Right cardiac atrium (tissue), 5 donors: ENCODE measurements at regions not wholly inside any gene's neighbourhood (a gene's known extent, or its start where the extent isn't known, plus 50 kb on each side); places are given as distances from the start of the nearest gene placed in this dataset.

Source experiments
- ATAC-seq, 2 donors: fragments of 200-7000 bp; cut with Tn5 transposase; one replicate each; pipeline versions ENCODE4 v1.8.0 to v1.9.1; 2020; ENCODE audit warnings: moderate library complexity in 2 of 2, mild to moderate bottlenecking in 1 of 2
- DNase-seq, 3 donors: peaks; one replicate each; pipeline ENCODE4 v3.0.0-alpha.2; 2020
- H3K27ac ChIP-seq: one replicate; pipeline ENCODE4 v1.5.1; 2013; ENCODE audit warnings: mild to moderate bottlenecking, low read length, control low read depth, moderate library complexity
- H3K27me3 ChIP-seq: one replicate; pipeline ENCODE4 v1.6.1; 2013; ENCODE audit not compliant: control insufficient read depth, insufficient read depth
- H3K4me1 ChIP-seq: one replicate; pipeline ENCODE4 v1.6.1; 2013; ENCODE audit warnings: low read length; ENCODE audit not compliant: control insufficient read depth, insufficient read depth
- H3K4me3 ChIP-seq: one replicate; pipeline ENCODE4 v1.5.1; 2013; ENCODE audit warnings: low read length, control low read depth
- H3K9me3 ChIP-seq: one replicate; pipeline ENCODE4 v1.6.1; 2013; ENCODE audit warnings: low read length; ENCODE audit not compliant: control insufficient read depth
- WGBS: extraction: QIAGEN DNeasy Blood & Tissue Kit; methylation state at CpG from one replicate; pipeline ENCODE4 v1.1.7; 2013; 5-methylcytosine and 5-hydroxymethylcytosine counted together
- intact Hi-C, 4 donors: fragments of 100-400 bp; cut with DNase I; formaldehyde crosslinking; loops; one replicate each; pipeline versions ENCODE4 v1.11.0 to v1.14.0; 2022 to 2023
- donor health status: healthy with polysubstance abuse.
- donor health status: DM: no; HTN: yes; CAD: no.
- donor health status: DM: no; HTN: no; CAD: no.
- donor health status: DM: no; HTN: yes; CAD: no; lungs with severe emphysema.
- donor health status: DM: yes; HTN: yes; CAD: no.

DNA sequence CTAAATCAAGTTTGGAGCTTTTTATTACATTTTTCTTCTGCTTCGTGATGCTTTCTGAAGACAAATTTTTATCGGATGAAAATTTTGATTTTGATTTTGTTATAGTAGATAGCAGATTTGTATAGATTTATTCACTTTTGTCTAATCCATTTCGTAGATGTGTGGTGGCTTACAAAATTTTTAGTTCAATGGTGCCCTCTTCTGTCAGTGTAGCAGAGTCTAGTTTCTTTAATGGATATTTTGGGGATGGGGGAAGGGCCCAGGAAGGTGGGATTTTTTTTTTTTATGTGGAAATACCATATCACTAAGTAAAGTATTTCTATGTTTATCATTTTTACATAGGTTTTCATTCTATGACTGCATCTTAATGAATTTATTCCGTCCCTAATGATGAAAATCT is 259.9 kb upstream of the TARS1 start:
- WGBS = 63% methylated on average over 4 of the region's 4 CpGs
- Histone ChIP-seq H3K4me1 (no peaks in the 10 kb centered on the region), H3K4me3 (no peak overlapping the region), H3K9me3 (no peaks in the 10 kb centered on the region), H3K27me3 (no peaks in the 10 kb centered on the region), H3K27ac (no peak overlapping the region)
- ATAC-seq (peak; percentile 48 to 59), DNase-seq (no peak)
- intact Hi-C loops = no loop called here

- intact Hi-C loops = no loop called here
- DNase-seq (no peak), ATAC-seq (no peak)
- Histone ChIP-seq H3K4me3 (no peak overlapping the region), H3K27ac (no peak overlapping the region), H3K9me3 (no peaks in the 10 kb centered on the region), H3K4me1 (no peaks in the 10 kb centered on the region), H3K27me3 (no peaks in the 10 kb centered on the region)
- 71% methylated on average over 4 of the region's 4 CpGs for WGBS
Measured at GRCh38 chr5:33182986-33183385, 257.8 kb upstream of the TARS1 start.

- 71% methylated on average over 2 of the region's 2 CpGs for WGBS
- no peak for DNase-seq
- no peak overlapping the region for H3K27ac ChIP-seq
- ATAC-seq = no peak
- H3K4me1 ChIP-seq = no peaks in the 10 kb centered on the region
- intact Hi-C loops = no loop called here
- no peaks in the 10 kb centered on the region for H3K9me3 ChIP-seq
- no peaks in the 10 kb centered on the region for H3K27me3 ChIP-seq
- H3K4me3 ChIP-seq = no peak overlapping the region
Measured at GRCh38 chr5:33184367-33184766, 256.4 kb upstream of the TARS1 start.

- 86% methylated on average over 4 of the region's 4 CpGs for WGBS
Measured at GRCh38 chr5:33188089-33188488, 252.7 kb upstream of the TARS1 start.

DNA sequence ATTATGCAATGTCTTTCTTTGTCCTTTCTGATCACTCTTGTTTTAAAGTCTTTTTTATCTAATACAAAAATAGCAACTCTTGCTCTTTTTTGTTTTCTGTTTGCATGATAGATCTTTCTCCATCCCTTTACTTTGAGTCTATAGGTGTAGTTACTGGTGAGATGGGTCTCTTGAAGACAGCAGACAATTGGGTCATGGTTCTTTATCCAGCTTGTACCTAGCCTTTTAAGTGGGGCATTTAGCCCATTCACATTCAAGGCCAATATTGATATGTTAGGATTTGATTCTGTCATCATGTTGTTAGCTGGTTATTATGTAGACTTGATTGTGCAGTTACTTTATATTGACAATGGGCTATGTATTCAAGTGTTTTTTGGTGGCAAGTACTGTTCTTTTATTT is 245.9 kb upstream of the TARS1 start:
- intact Hi-C loops = no loop called here

More at GRCh38 chr5:33188089-33188488, 252.7 kb upstream of the TARS1 start:
- DNase-seq (no peak), ATAC-seq (no peak)
- peaks cover 3% of the 10 kb centered on the region for H3K9me3 ChIP-seq
- no peak overlapping the region for H3K27ac ChIP-seq
- intact Hi-C loops = no loop called here
- no peaks in the 10 kb centered on the region for H3K4me1 ChIP-seq
- no peak overlapping the region for H3K4me3 ChIP-seq
- no peaks in the 10 kb centered on the region for H3K27me3 ChIP-seq

GRCh38 chr5:33195431-33196165 is 245.2 kb upstream of the TARS1 start:
- no peak for ATAC-seq
- intact Hi-C loops = no loop called here
- no peaks in the 10 kb centered on the region for H3K27me3 ChIP-seq
- H3K4me3 ChIP-seq = no peak overlapping the region
- H3K9me3 ChIP-seq = no peaks in the 10 kb centered on the region
- DNase-seq = no peak
- H3K4me1 ChIP-seq = no peaks in the 10 kb centered on the region
- 54% methylated on average over 3 of the region's 3 CpGs for WGBS
- H3K27ac ChIP-seq = no peak overlapping the region

More for the DNA sequence above, 245.9 kb upstream of the TARS1 start:
- ATAC-seq (no peak), DNase-seq (no peak)
- no peak overlapping the region for H3K4me3 ChIP-seq
- peaks cover 2% of the 10 kb centered on the region for H3K9me3 ChIP-seq
- H3K27ac ChIP-seq = no peak overlapping the region
- no peaks in the 10 kb centered on the region for H3K4me1 ChIP-seq
- H3K27me3 ChIP-seq = no peaks in the 10 kb centered on the region

GRCh38 chr5:33198836-33199235 is 241.9 kb upstream of the TARS1 start:
- DNase-seq (no peak), ATAC-seq (peak in 1 of 2 donors; percentile 36)
- Histone ChIP-seq H3K4me1 (no peaks in the 10 kb centered on the region), H3K9me3 (no peaks in the 10 kb centered on the region), H3K27me3 (no peaks in the 10 kb centered on the region), H3K27ac (no peak overlapping the region), H3K4me3 (no peak overlapping the region)
- 48% methylated on average over 4 of the region's 4 CpGs for WGBS
- intact Hi-C loops = no loop called here

GRCh38 chr5:33203931-33204330 is 236.8 kb upstream of the TARS1 start:
- intact Hi-C loops = no loop called here
- no peak overlapping the region for H3K4me3 ChIP-seq
- no peak for DNase-seq
- no peak for ATAC-seq
- H3K27me3 ChIP-seq = no peaks in the 10 kb centered on the region
- no peak overlapping the region for H3K27ac ChIP-seq
- WGBS = 94% methylated on average over 1 of the region's 1 CpG
- no peaks in the 10 kb centered on the region for H3K4me1 ChIP-seq
- no peaks in the 10 kb centered on the region for H3K9me3 ChIP-seq

DNA sequence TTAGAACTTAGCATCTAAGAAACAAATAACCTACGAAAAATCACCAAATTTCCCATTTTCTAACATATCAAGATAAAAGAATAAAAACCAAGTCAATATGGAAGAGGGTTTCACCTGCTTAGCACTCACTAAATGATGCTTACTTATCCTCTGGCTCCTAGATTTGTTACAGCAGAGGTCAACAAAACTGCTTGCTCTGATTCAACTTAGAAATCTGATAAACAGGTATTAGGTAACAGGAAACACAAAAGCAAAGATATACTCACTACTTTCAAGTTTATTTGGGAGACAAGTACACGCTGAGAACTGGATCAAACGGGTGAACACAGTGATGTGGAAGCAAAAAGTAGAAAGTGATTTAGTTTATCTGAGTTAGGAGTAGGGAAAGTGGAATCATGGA is 235.7 kb upstream of the TARS1 start:
- H3K27me3 ChIP-seq = no peaks in the 10 kb centered on the region
- 72% methylated on average over 3 of the region's 3 CpGs for WGBS
- no peak overlapping the region for H3K4me3 ChIP-seq
- H3K9me3 ChIP-seq = no peaks in the 10 kb centered on the region
- intact Hi-C loops = no loop called here
- DNase-seq (no peak), ATAC-seq (no peak)
- no peak overlapping the region for H3K27ac ChIP-seq
- H3K4me1 ChIP-seq = no peaks in the 10 kb centered on the region

DNA sequence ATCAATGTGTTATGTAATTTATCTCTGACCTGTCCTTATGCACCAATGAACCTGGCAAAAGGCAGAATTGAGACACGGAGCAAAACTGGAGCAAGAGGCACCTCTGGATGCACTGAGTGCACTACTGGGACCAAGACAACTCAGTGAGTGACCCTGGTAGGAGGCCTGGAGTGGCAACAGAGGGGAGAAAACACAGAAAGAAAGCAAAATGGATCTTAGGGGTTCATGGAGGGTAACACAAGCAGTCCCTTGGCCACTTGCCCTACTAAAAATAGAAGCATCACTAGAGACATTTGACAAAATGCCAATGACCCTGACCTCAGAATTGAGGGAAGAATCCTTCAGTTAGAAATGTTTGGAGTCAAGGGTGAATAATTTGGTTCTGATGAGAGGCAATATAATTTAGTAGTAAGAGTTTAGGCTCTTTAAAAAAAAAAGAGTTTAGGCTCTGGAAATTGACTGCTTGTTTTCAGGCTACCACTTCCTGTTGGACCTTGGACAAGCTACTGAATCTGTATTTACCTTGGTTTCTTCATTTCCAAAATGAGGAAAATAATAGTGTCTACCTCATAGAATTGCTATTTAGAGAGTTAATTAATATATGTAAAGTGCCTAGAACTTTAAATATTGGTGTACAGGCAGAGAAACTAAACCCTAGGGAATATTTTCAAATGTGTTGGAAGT is 234.9 kb upstream of the TARS1 start:
- no peak overlapping the region for H3K4me3 ChIP-seq
- ATAC-seq = no peak
- H3K9me3 ChIP-seq = no peaks in the 10 kb centered on the region
- H3K27ac ChIP-seq = no peak overlapping the region
- intact Hi-C loops = no loop called here
- no peaks in the 10 kb centered on the region for H3K27me3 ChIP-seq
- WGBS = 28% methylated on average over 1 of the region's 1 CpG
- no peak for DNase-seq
- H3K4me1 ChIP-seq = no peaks in the 10 kb centered on the region

GRCh38 chr5:33206962-33207506 is 233.7 kb upstream of the TARS1 start:
- Histone ChIP-seq H3K27me3 (no peaks in the 10 kb centered on the region), H3K9me3 (no peaks in the 10 kb centered on the region), H3K4me3 (no peak overlapping the region), H3K4me1 (no peaks in the 10 kb centered on the region), H3K27ac (no peak overlapping the region)
- intact Hi-C loops = no loop called here
- ATAC-seq (no peak), DNase-seq (no peak)
- WGBS = 93% methylated on average over 3 of the region's 3 CpGs
